ENCODE measurements at regions not wholly inside any gene's neighbourhood (a gene's known extent, or its start where the extent isn't known, plus 50 kb on each side); places are given as distances from the start of the nearest gene placed in this dataset.
"Not testable (repeated sequence)": the region's sequence is repeated elsewhere in the genome, so short reads cannot be mapped to it uniquely, and the experiment has no call there.

DNA sequence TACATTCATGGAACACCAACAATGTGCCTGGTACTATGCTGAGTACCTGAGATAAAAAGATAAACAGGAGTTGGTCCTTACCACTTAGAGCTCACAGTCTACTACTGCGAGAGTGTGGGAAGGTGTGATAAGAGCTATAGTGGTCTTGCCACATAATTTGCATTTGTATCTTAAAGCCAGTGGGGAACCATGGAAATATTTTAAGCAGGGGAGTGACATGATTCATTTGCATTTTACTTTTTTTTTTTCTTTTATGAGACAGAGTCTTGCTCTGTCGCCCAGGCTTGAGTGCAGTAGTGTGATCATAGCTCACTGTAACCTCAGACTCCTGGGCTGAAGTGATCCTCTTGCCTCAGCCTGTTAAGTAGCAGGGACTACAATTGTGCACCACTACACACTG is 53.6 kb downstream of the SRGAP2 start:
- H3K27ac ChIP-seq (ENCODE audit: low read depth, low read length); DNase-seq; H3K4me1 Mint-ChIP-seq; H3K27me3 Mint-ChIP-seq; CTCF ChIA-PET; H3K4me3 Mint-ChIP-seq; H3K9me3 ChIP-seq (ENCODE audit: low read length); POLR2A ChIA-PET; H3K4me1 ChIP-seq (ENCODE audit: insufficient read depth, low read length); H3K4me3 ChIP-seq (ENCODE audit: low read length); H3K27me3 ChIP-seq (ENCODE audit: insufficient read depth, low read length, poor library complexity, severe bottlenecking); H3K36me3 ChIP-seq (ENCODE audit: insufficient read depth, low read length); H3K9me3 Mint-ChIP-seq; H3K36me3 Mint-ChIP-seq; H3K27ac Mint-ChIP-seq: not testable (repeated sequence)

- H3K27me3 Mint-ChIP-seq; POLR2A ChIA-PET; DNase-seq; H3K27me3 ChIP-seq (ENCODE audit: insufficient read depth, low read length, poor library complexity, severe bottlenecking); H3K4me1 ChIP-seq (ENCODE audit: insufficient read depth, low read length); H3K4me3 ChIP-seq (ENCODE audit: low read length); H3K9me3 ChIP-seq (ENCODE audit: low read length); H3K4me1 Mint-ChIP-seq; H3K27ac Mint-ChIP-seq; H3K36me3 ChIP-seq (ENCODE audit: insufficient read depth, low read length); H3K27ac ChIP-seq (ENCODE audit: low read depth, low read length); H3K36me3 Mint-ChIP-seq; H3K9me3 Mint-ChIP-seq; H3K4me3 Mint-ChIP-seq; CTCF ChIA-PET: not testable (repeated sequence)
Measured at GRCh38 chr1:206261473-206261872, 58.1 kb downstream of the SRGAP2 start.

- H3K9me3 Mint-ChIP-seq; POLR2A ChIA-PET; CTCF ChIA-PET; H3K27me3 Mint-ChIP-seq; H3K36me3 ChIP-seq (ENCODE audit: insufficient read depth, low read length); H3K27ac ChIP-seq (ENCODE audit: low read depth, low read length); H3K27me3 ChIP-seq (ENCODE audit: insufficient read depth, low read length, poor library complexity, severe bottlenecking); H3K9me3 ChIP-seq (ENCODE audit: low read length); H3K36me3 Mint-ChIP-seq; H3K4me3 Mint-ChIP-seq; H3K27ac Mint-ChIP-seq; DNase-seq; H3K4me1 Mint-ChIP-seq; H3K4me1 ChIP-seq (ENCODE audit: insufficient read depth, low read length); H3K4me3 ChIP-seq (ENCODE audit: low read length): not testable (repeated sequence)
Measured at GRCh38 chr1:206262424-206262823, 59.1 kb downstream of the SRGAP2 start.

DNA sequence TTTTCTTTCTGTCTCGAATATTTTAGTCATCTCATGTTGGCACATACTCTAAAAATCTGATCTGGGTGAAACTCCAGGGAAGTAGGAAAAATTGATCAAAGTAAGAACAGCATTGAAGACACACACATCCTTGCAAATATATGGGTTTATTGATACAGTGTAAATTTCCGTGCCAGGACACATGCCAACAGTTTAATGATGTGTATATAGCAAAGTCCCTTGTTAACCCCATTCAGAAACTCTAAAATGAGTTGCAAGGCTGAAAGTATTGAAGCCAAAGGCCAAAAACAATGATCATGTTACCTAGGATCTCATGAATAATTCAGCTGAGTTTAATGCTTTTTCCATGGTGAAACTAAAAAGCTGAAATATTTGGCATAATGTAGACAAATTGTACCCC is 61.6 kb downstream of the SRGAP2 start:
- CTCF ChIA-PET; DNase-seq; POLR2A ChIA-PET; H3K27me3 Mint-ChIP-seq; H3K36me3 Mint-ChIP-seq; H3K36me3 ChIP-seq (ENCODE audit: insufficient read depth, low read length); H3K9me3 Mint-ChIP-seq; H3K27me3 ChIP-seq (ENCODE audit: insufficient read depth, low read length, poor library complexity, severe bottlenecking); H3K4me1 ChIP-seq (ENCODE audit: insufficient read depth, low read length); H3K4me1 Mint-ChIP-seq; H3K9me3 ChIP-seq (ENCODE audit: low read length); H3K4me3 Mint-ChIP-seq; H3K27ac ChIP-seq (ENCODE audit: low read depth, low read length); H3K4me3 ChIP-seq (ENCODE audit: low read length); H3K27ac Mint-ChIP-seq: not testable (repeated sequence)

DNA sequence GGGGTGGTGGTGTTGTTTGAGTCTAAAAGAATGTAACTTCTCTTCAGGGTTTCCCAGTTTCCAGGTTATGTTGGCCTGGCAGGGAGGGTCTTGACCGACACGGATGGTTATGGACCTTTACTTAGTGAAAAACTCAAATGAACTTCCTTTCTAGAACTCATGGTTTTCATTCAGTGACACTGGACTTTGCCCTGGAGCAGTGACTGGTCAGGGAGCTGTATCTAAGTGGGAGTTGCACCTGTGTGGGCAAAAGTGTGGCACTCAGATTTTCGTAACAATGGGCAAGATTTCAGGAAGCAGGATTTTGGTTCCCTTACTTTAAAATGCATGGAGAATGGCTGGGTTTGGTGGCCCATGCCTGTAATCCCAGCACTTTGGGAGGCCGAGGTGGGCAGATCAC is 67.8 kb downstream of the SRGAP2 start:
- H3K27ac ChIP-seq (ENCODE audit: low read depth, low read length); POLR2A ChIA-PET; H3K27ac Mint-ChIP-seq; H3K36me3 ChIP-seq (ENCODE audit: insufficient read depth, low read length); H3K4me1 Mint-ChIP-seq; H3K36me3 Mint-ChIP-seq; H3K4me3 Mint-ChIP-seq; H3K4me3 ChIP-seq (ENCODE audit: low read length); H3K9me3 ChIP-seq (ENCODE audit: low read length); CTCF ChIA-PET; H3K9me3 Mint-ChIP-seq; H3K27me3 ChIP-seq (ENCODE audit: insufficient read depth, low read length, poor library complexity, severe bottlenecking); DNase-seq; H3K4me1 ChIP-seq (ENCODE audit: insufficient read depth, low read length); H3K27me3 Mint-ChIP-seq: not testable (repeated sequence)

DNA sequence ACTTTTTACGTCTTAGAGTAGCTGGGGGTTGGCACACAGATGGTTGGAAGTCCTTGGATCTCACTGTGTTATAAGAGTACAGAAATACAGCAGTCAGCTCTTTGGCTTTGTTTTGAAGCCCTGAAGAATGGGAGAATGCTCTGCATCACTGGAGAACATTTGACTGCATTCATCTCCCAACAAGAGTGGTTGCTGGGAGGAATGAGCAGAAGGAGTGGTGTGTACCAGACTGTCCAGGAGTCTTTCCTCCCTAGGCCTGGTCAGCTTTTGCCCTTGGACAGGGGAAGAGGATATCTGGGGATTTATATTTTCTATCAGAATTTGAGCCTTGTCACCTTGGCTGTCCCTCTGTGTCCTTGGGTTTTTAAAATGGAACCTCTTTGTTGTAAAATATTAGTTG is 69.8 kb downstream of the SRGAP2 start:
- DNase-seq; H3K27me3 Mint-ChIP-seq; H3K9me3 Mint-ChIP-seq; H3K4me1 Mint-ChIP-seq; H3K9me3 ChIP-seq (ENCODE audit: low read length); H3K27ac Mint-ChIP-seq; POLR2A ChIA-PET; H3K36me3 Mint-ChIP-seq; CTCF ChIA-PET; H3K36me3 ChIP-seq (ENCODE audit: insufficient read depth, low read length); H3K4me3 Mint-ChIP-seq; H3K4me3 ChIP-seq (ENCODE audit: low read length); H3K4me1 ChIP-seq (ENCODE audit: insufficient read depth, low read length); H3K27me3 ChIP-seq (ENCODE audit: insufficient read depth, low read length, poor library complexity, severe bottlenecking); H3K27ac ChIP-seq (ENCODE audit: low read depth, low read length): not testable (repeated sequence)

- H3K27me3 Mint-ChIP-seq; H3K27ac Mint-ChIP-seq; CTCF ChIA-PET; H3K4me3 Mint-ChIP-seq; H3K4me3 ChIP-seq (ENCODE audit: low read length); H3K4me1 Mint-ChIP-seq; H3K36me3 Mint-ChIP-seq; H3K27me3 ChIP-seq (ENCODE audit: insufficient read depth, low read length, poor library complexity, severe bottlenecking); H3K9me3 Mint-ChIP-seq; POLR2A ChIA-PET; H3K36me3 ChIP-seq (ENCODE audit: insufficient read depth, low read length); H3K27ac ChIP-seq (ENCODE audit: low read depth, low read length); H3K4me1 ChIP-seq (ENCODE audit: insufficient read depth, low read length); H3K9me3 ChIP-seq (ENCODE audit: low read length); DNase-seq: not testable (repeated sequence)
Measured at GRCh38 chr1:206276143-206276542, 72.8 kb downstream of the SRGAP2 start.

GRCh38 chr1:206278683-206279082 is 75.3 kb downstream of the SRGAP2 start:
- H3K36me3 ChIP-seq (ENCODE audit: insufficient read depth, low read length); H3K4me3 Mint-ChIP-seq; H3K27ac ChIP-seq (ENCODE audit: low read depth, low read length); CTCF ChIA-PET; H3K4me1 ChIP-seq (ENCODE audit: insufficient read depth, low read length); H3K4me1 Mint-ChIP-seq; POLR2A ChIA-PET; H3K4me3 ChIP-seq (ENCODE audit: low read length); H3K9me3 Mint-ChIP-seq; H3K36me3 Mint-ChIP-seq; H3K27me3 Mint-ChIP-seq; H3K9me3 ChIP-seq (ENCODE audit: low read length); DNase-seq; H3K27me3 ChIP-seq (ENCODE audit: insufficient read depth, low read length, poor library complexity, severe bottlenecking): not testable (repeated sequence)
- H3K27ac Mint-ChIP-seq, result peak overlapping the region in 1 of 8 donors; percentile 30

DNA sequence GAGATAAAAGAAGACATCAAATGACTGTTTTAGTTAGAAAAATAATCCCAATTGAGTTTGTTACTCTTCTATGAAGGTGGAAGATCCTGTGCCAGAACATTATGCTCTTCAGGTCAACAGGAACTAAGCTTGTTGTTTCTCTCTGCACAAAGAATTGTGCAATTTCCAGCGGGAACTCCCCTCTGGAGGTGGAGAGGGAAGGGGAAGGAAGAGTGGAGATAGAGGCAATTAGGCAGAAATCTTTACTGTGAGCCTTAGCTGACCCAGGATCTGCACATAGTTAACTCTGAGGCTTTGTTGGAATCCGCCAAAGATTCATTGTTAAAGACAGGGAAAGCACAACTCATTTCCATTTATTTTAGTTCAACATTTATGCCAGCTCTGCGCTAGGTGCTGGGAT is 77.3 kb downstream of the SRGAP2 start:
- H3K27me3 ChIP-seq (ENCODE audit: insufficient read depth, low read length, poor library complexity, severe bottlenecking); DNase-seq; H3K27ac Mint-ChIP-seq; H3K4me1 ChIP-seq (ENCODE audit: insufficient read depth, low read length); CTCF ChIA-PET; H3K9me3 ChIP-seq (ENCODE audit: low read length); H3K27ac ChIP-seq (ENCODE audit: low read depth, low read length); POLR2A ChIA-PET; H3K9me3 Mint-ChIP-seq; H3K4me1 Mint-ChIP-seq; H3K4me3 ChIP-seq (ENCODE audit: low read length); H3K27me3 Mint-ChIP-seq; H3K36me3 ChIP-seq (ENCODE audit: insufficient read depth, low read length); H3K36me3 Mint-ChIP-seq; H3K4me3 Mint-ChIP-seq: not testable (repeated sequence)
